Lower leg skin (tissue), 3 donors: ENCODE measurements at regions not wholly inside any gene's neighbourhood (a gene's known extent, or its start where the extent isn't known, plus 50 kb on each side); places are given as distances from the start of the nearest gene placed in this dataset.

ENCODE experiments used
- POLR2A ChIP-seq, 2 donors: fragments of 450-650 bp; IDR thresholded peaks; one replicate each; pipeline ENCODE4 v1.6.1; 2016 to 2017; ENCODE audit warnings: antibody characterized with exemption in 2 of 2, mild to moderate bottlenecking in 1 of 2, moderate library complexity in 1 of 2
- TF ChIP-seq, protein P1 (sequence below), 3 donors: fragments of 450-650 bp; IDR thresholded peaks; one replicate each; pipeline ENCODE4 v1.5.1; 2016; ENCODE audit warnings: antibody characterized with exemption in 3 of 3, mild to moderate bottlenecking in 3 of 3, moderate library complexity in 2 of 3

GRCh38 chr5:174371600-174372094 lies 326.1 kb downstream of the NSG2 start:
- no peak for TF ChIP-seq POLR2A (IDR thresholded peaks at IDR 0.05)
- TF ChIP-seq, protein P1, sequence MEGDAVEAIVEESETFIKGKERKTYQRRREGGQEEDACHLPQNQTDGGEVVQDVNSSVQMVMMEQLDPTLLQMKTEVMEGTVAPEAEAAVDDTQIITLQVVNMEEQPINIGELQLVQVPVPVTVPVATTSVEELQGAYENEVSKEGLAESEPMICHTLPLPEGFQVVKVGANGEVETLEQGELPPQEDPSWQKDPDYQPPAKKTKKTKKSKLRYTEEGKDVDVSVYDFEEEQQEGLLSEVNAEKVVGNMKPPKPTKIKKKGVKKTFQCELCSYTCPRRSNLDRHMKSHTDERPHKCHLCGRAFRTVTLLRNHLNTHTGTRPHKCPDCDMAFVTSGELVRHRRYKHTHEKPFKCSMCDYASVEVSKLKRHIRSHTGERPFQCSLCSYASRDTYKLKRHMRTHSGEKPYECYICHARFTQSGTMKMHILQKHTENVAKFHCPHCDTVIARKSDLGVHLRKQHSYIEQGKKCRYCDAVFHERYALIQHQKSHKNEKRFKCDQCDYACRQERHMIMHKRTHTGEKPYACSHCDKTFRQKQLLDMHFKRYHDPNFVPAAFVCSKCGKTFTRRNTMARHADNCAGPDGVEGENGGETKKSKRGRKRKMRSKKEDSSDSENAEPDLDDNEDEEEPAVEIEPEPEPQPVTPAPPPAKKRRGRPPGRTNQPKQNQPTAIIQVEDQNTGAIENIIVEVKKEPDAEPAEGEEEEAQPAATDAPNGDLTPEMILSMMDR (IDR thresholded peaks at IDR 0.05) = no peak
